Sigmoid colon (tissue), 6 donors: ENCODE measurements at regions not wholly inside any gene's neighbourhood (a gene's known extent, or its start where the extent isn't known, plus 50 kb on each side); places are given as distances from the start of the nearest gene placed in this dataset.

ENCODE experiments used
- DNase-seq: peaks from one replicate; pipeline ENCODE4 v3.0.0-alpha.2; 2019
- H3K27ac ChIP-seq, 4 donors: fragments of 200-600 bp; sonication (generic); one replicate each; pipeline ENCODE4 v1.5.1; 2016 to 2019; ENCODE audit warnings: mild to moderate bottlenecking in 1 of 4
- H3K27me3 ChIP-seq, 3 donors: fragments of 200-600 bp; sonication (generic); one replicate each; pipeline ENCODE4 v1.5.1; 2019; ENCODE audit warnings: mild to moderate bottlenecking in 1 of 3
- H3K36me3 ChIP-seq, 4 donors: fragments of 200-600 bp; sonication (generic); one replicate each; pipeline ENCODE4 v1.5.1; 2016 to 2019
- H3K4me1 ChIP-seq, 4 donors: fragments of 200-600 bp; sonication (generic); one replicate each; pipeline ENCODE4 v1.5.1; 2017 to 2019
- H3K4me3 ChIP-seq, 4 donors: fragments of 200-600 bp; sonication (generic); one replicate each; pipeline ENCODE4 v1.5.1; 2017 to 2019; ENCODE audit warnings: mild to moderate bottlenecking in 2 of 4, moderate library complexity in 1 of 4
- H3K9me3 ChIP-seq, 4 donors: fragments of 200-600 bp in 3 of 4; sonication (generic) in 3 of 4; one replicate each; pipeline versions ENCODE4 v1.5.1 to v1.6.1; 2013 to 2019
- CTCF ChIP-seq, 4 experiments: fragments of 450-650 bp in 3 of 4; fragments of 200-600 bp in 1 of 4; IDR thresholded peaks; one replicate each; pipeline ENCODE4 v1.5.1; 2016 to 2019; ENCODE audit warnings: antibody characterized with exemption in 4 of 4, mild to moderate bottlenecking in 3 of 4, moderate library complexity in 2 of 4
- EP300 ChIP-seq, 4 donors: sonication (generic); formaldehyde crosslinking; IDR thresholded peaks; one replicate each; pipeline ENCODE4 v1.6.1; 2017; ENCODE audit warnings: antibody characterized with exemption in 4 of 4
- POLR2A ChIP-seq, 2 donors: fragments of 450-650 bp; IDR thresholded peaks; one replicate each; pipeline ENCODE4 v1.6.1; 2016; ENCODE audit warnings: antibody characterized with exemption in 2 of 2, mild to moderate bottlenecking in 2 of 2, moderate library complexity in 2 of 2
- POLR2AphosphoS5 ChIP-seq, 4 donors: sonication (generic); formaldehyde crosslinking; IDR thresholded peaks; one replicate each; pipeline ENCODE4 v1.6.1; 2017; ENCODE audit warnings: antibody characterized with exemption in 4 of 4
- WGBS, 2 donors: extraction: QIAGEN DNeasy Blood & Tissue Kit; methylation state at CpG; one replicate each; pipeline ENCODE4 v1.1.7; 2013; 5-methylcytosine and 5-hydroxymethylcytosine counted together
- intact Hi-C: fragments of 100-400 bp; cut with DNase I; formaldehyde crosslinking; loops from one replicate; pipeline ENCODE4 v1.15.1; 2023
- donor health status: healthy with polysubstance abuse.
- donor health status: healthy.

GRCh38 chr2:5164776-5165525 is 527.2 kb upstream of the SOX11 start:
- H3K4me3 ChIP-seq, result no peak overlapping the region
- TF ChIP-seq POLR2A (IDR thresholded peaks at IDR 0.05) (no peak), EP300 (IDR thresholded peaks at IDR 0.05) (no peak), CTCF (IDR thresholded peaks at IDR 0.05) (no peak), POLR2AphosphoS5 (IDR thresholded peaks at IDR 0.05) (no peak)
- peaks cover 0 to 3% (median 0%) of the 10 kb centered on the region in 4 donors for H3K9me3 ChIP-seq
- H3K27ac ChIP-seq, result no peak overlapping the region
- no peaks in the 10 kb centered on the region for H3K27me3 ChIP-seq
- intact Hi-C loops, result no loop called here
- no peaks in the 10 kb centered on the region for H3K36me3 ChIP-seq
- WGBS, 2 donors, result 60 to 71% methylated on average over 3 of the region's 3 CpGs
- H3K4me1 ChIP-seq, result peaks cover 0 to 4% (median 0%) of the 10 kb centered on the region in 4 donors
- DNase-seq, result no peak

- DNase-seq, result no peak
- 50 to 76% methylated on average over 2 of the region's 2 CpGs for WGBS, 2 donors
- Histone ChIP-seq H3K9me3 (no peaks in the 10 kb centered on the region), H3K27me3 (no peaks in the 10 kb centered on the region), H3K27ac (no peak overlapping the region), H3K4me1 (peaks cover 0 to 14% (median 4%) of the 10 kb centered on the region in 4 donors), H3K4me3 (no peak overlapping the region), H3K36me3 (no peaks in the 10 kb centered on the region)
- TF ChIP-seq POLR2A (IDR thresholded peaks at IDR 0.05), result no peak
- no peak for TF ChIP-seq POLR2AphosphoS5 (IDR thresholded peaks at IDR 0.05)
- no peak for TF ChIP-seq EP300 (IDR thresholded peaks at IDR 0.05)
- TF ChIP-seq CTCF (IDR thresholded peaks at IDR 0.05), result no peak
- intact Hi-C loops, result no loop called here
Measured at GRCh38 chr2:5172923-5173322, 519.3 kb upstream of the SOX11 start.

GRCh38 chr2:5173876-5174535 is 518.2 kb upstream of the SOX11 start:
- Histone ChIP-seq H3K4me1 (peaks cover 0 to 14% (median 4%) of the 10 kb centered on the region in 4 donors), H3K27me3 (no peaks in the 10 kb centered on the region), H3K4me3 (no peak overlapping the region), H3K27ac (no peak overlapping the region), H3K9me3 (no peaks in the 10 kb centered on the region), H3K36me3 (no peaks in the 10 kb centered on the region)
- no peak for DNase-seq
- WGBS, 2 donors, result 86 to 91% methylated on average over 2 of the region's 2 CpGs
- intact Hi-C loops, result no loop called here
- TF ChIP-seq POLR2A (IDR thresholded peaks at IDR 0.05) (no peak), EP300 (IDR thresholded peaks at IDR 0.05) (no peak), POLR2AphosphoS5 (IDR thresholded peaks at IDR 0.05) (no peak), CTCF (IDR thresholded peaks at IDR 0.05) (no peak)

GRCh38 chr2:5175231-5175630 is 517.0 kb upstream of the SOX11 start:
- TF ChIP-seq POLR2A (IDR thresholded peaks at IDR 0.05), result no peak
- no peak for TF ChIP-seq CTCF (IDR thresholded peaks at IDR 0.05)
- TF ChIP-seq POLR2AphosphoS5 (IDR thresholded peaks at IDR 0.05), result no peak
- TF ChIP-seq EP300 (IDR thresholded peaks at IDR 0.05), result no peak
- no peak overlapping the region for H3K27ac ChIP-seq
- H3K36me3 ChIP-seq, result no peaks in the 10 kb centered on the region
- no peak overlapping the region for H3K4me3 ChIP-seq
- H3K4me1 ChIP-seq, result peaks cover 0 to 14% (median 4%) of the 10 kb centered on the region in 4 donors
- no peaks in the 10 kb centered on the region for H3K27me3 ChIP-seq
- H3K9me3 ChIP-seq, result no peaks in the 10 kb centered on the region
- intact Hi-C loops, result no loop called here
- DNase-seq, result no peak
